CD14-positive monocyte (primary cell): ENCODE measurements at regions not wholly inside any gene's neighbourhood (a gene's known extent, or its start where the extent isn't known, plus 50 kb on each side); places are given as distances from the start of the nearest gene placed in this dataset.

Experiments
- DNase-seq, 3 donors: peaks; one replicate each; pipeline ENCODE4 v3.0.0-alpha.2; 2011 to 2022
- H2AFZ ChIP-seq: 2 replicates; pipeline ENCODE4 v1.6.0; 2012; ENCODE audit warnings: mild to moderate bottlenecking, low read depth, low read length, inconsistent platforms; ENCODE audit not compliant: insufficient read depth, poor library complexity, severe bottlenecking
- H3K27ac ChIP-seq, 2 donors: 1 replicate in 1 of 2; 2 replicates in 1 of 2; pipeline ENCODE4 v1.5.1; 2012 to 2013; ENCODE audit warnings: low read length in 2 of 2, control low read depth in 1 of 2, inconsistent platforms in 1 of 2, low read depth in 1 of 2, mild to moderate bottlenecking in 1 of 2
- H3K27me3 ChIP-seq, 2 donors: one replicate each; pipeline versions ENCODE4 v1.6.0 to v1.6.1; 2011 to 2013; ENCODE audit warnings: low read length in 2 of 2; ENCODE audit not compliant: control insufficient read depth in 2 of 2, insufficient read depth in 2 of 2
- H3K36me3 ChIP-seq, 2 donors: replicated peaks in 1 of 2; 1 replicate in 1 of 2; 2 replicates in 1 of 2; pipeline versions ENCODE4 v1.5.1 to v1.6.1; 2012 to 2013; ENCODE audit warnings: low read length in 2 of 2, control low read depth in 1 of 2, inconsistent platforms in 1 of 2, mild to moderate bottlenecking in 1 of 2; ENCODE audit not compliant: insufficient read depth in 2 of 2, control insufficient read depth in 1 of 2
- H3K4me1 ChIP-seq, 2 donors: 1 replicate in 1 of 2; 2 replicates in 1 of 2; pipeline versions ENCODE4 v1.5.1 to v1.6.1; 2012 to 2013; ENCODE audit warnings: low read length in 2 of 2, control low read depth in 1 of 2, inconsistent platforms in 1 of 2, mild to moderate bottlenecking in 1 of 2, moderate library complexity in 1 of 2; ENCODE audit not compliant: insufficient read depth in 2 of 2, control insufficient read depth in 1 of 2
- H3K4me2 ChIP-seq: replicated peaks from 2 replicates; pipeline ENCODE3; 2012; ENCODE audit warnings: low read length, moderate library complexity, mild to moderate bottlenecking; ENCODE audit not compliant: poor library complexity, severe bottlenecking; ENCODE audit errors: extremely low read depth
- H3K4me3 ChIP-seq, 3 experiments: fragments of 200-600 bp in 1 of 3; sonication (generic) in 1 of 3; replicated peaks in 1 of 3; 1 replicate in 2 of 3; 2 replicates in 1 of 3; pipeline ENCODE4 v1.5.1; 2011 to 2013; ENCODE audit warnings: low read length in 3 of 3, mild to moderate bottlenecking in 3 of 3, control low read depth in 2 of 3, low read depth in 2 of 3, inconsistent platforms in 1 of 3, moderate library complexity in 1 of 3
- H3K79me2 ChIP-seq: 2 replicates; pipeline ENCODE4 v1.6.0; 2012; ENCODE audit warnings: mild to moderate bottlenecking, control low read depth, inconsistent platforms, low read length, moderate library complexity; ENCODE audit not compliant: insufficient read depth
- H3K9ac ChIP-seq: 2 replicates; pipeline ENCODE4 v1.6.0; 2017; ENCODE audit warnings: low read length, mild to moderate bottlenecking; ENCODE audit not compliant: insufficient read depth, poor library complexity, severe bottlenecking
- H3K9me3 ChIP-seq, 2 donors: replicated peaks in 1 of 2; 1 replicate in 1 of 2; 2 replicates in 1 of 2; pipeline versions ENCODE4 v1.5.1 to v1.6.1; 2012 to 2013; ENCODE audit warnings: low read length in 2 of 2, control low read depth in 1 of 2; ENCODE audit not compliant: control insufficient read depth in 1 of 2, insufficient read depth in 1 of 2
- H4K20me1 ChIP-seq: 2 replicates; pipeline ENCODE4 v1.6.0; 2012; ENCODE audit warnings: mild to moderate bottlenecking, low read length, control low read depth, moderate library complexity; ENCODE audit not compliant: insufficient read depth
- H3K27ac Mint-ChIP-seq, 7 donors: one replicate each; pipeline ENCODE4 v1.8.0; 2020; ENCODE audit warnings: mild to moderate bottlenecking in 7 of 7, mixed read lengths in 7 of 7, moderate library complexity in 6 of 7, inconsistent platforms in 2 of 7
- H3K27me3 Mint-ChIP-seq, 3 donors: one replicate each; pipeline ENCODE4 v1.8.0; 2021 to 2022; ENCODE audit warnings: low read depth in 3 of 3, mild to moderate bottlenecking in 3 of 3, mixed read lengths in 3 of 3, moderate library complexity in 3 of 3, inconsistent platforms in 1 of 3
- H3K36me3 Mint-ChIP-seq, 2 donors: one replicate each; pipeline ENCODE4 v1.8.0; 2020; ENCODE audit warnings: mixed read lengths in 2 of 2, inconsistent platforms in 1 of 2, mild to moderate bottlenecking in 1 of 2
- H3K4me1 Mint-ChIP-seq: one replicate; pipeline ENCODE4 v1.8.0; 2020; ENCODE audit warnings: mild to moderate bottlenecking, mixed read lengths
- H3K4me3 Mint-ChIP-seq, 2 donors: one replicate each; pipeline ENCODE4 v1.8.0; 2020; ENCODE audit warnings: mild to moderate bottlenecking in 2 of 2, mixed read lengths in 2 of 2, moderate library complexity in 1 of 2
- H3K9me3 Mint-ChIP-seq, 7 donors: one replicate each; pipeline ENCODE4 v1.8.0; 2020 to 2022; ENCODE audit warnings: mixed read lengths in 7 of 7, mild to moderate bottlenecking in 6 of 7, moderate library complexity in 6 of 7, inconsistent platforms in 2 of 7
- CTCF ChIP-seq: fragments of 200-600 bp; IDR thresholded peaks from one replicate; pipeline ENCODE4 v1.8.0; 2022; ENCODE audit warnings: antibody characterized with exemption, mild to moderate bottlenecking
- WGBS: methylation state at CpG from one replicate; pipeline ENCODE4 v1.1.5; 2013; ENCODE audit warnings: missing lambda C conversion rate; ENCODE audit not compliant: insufficient coverage; 5-methylcytosine and 5-hydroxymethylcytosine counted together
- intact Hi-C, 2 donors: fragments of 100-400 bp; cut with micrococcal nuclease; formaldehyde crosslinking; loops; one replicate each; pipeline versions ENCODE4 v1.15.0 to v1.15.1; 2023

DNA sequence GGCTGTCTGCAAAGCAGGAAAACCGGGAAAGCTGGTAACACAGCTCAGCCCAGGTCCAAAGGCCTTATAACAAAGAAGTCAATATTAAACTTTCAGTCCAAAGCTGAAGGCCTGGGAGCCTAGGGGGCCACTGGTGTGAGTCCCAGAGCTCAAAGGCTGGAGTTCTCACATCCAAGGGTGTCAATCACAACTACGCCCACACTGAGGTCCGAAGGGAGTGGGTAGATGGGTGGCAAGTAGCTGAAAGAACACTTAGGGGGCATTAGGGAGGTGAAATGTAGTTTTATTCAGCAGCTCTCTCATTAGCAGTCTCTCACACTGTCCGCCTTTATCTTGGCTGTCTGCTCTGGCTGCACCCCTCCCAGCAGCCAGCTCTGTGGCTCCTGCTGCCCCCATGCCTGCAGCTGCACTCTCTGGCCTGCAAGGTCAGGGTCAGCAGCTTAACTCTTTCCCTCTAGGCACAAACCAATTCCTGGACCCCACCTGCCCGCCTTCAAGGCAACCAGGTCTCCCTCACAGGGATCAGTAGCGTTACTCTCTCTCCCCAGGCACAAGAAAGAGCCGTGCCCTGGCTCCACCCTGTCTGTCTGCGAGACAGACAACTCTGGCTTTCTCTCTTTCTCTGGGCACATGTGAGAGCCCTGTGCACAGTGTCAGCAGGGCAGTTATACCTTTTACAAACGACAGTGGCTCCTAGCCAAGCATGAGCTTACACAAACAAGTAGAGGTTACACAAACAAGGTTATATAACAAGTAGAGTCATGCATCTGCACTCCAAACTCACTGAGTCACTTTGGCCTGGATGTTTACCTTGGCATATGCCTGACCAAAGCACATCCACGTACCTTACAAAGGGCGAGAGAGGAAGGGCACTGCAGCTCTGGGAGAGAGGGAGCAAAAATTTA lies 249.4 kb upstream of the PCDH20 start:
- intact Hi-C loops, result no loop called here
- H3K27ac Mint-ChIP-seq, result no peak overlapping the region

GRCh38 chr13:61654481-61654880 lies 238.8 kb upstream of the PCDH20 start:
- intact Hi-C loops, result no loop called here
- Mint-ChIP-seq H3K27me3 (peaks cover 0 to 3% (median 0%) of the 10 kb centered on the region in 3 donors), H3K4me1 (no peaks in the 10 kb centered on the region), H3K36me3 (no peaks in the 10 kb centered on the region), H3K9me3 (peaks cover 0 to 3% (median 2%) of the 10 kb centered on the region in 7 donors), H3K27ac (no peak overlapping the region), H3K4me3 (no peak overlapping the region)
- H3K9me3 ChIP-seq, result peaks cover 0 to 3% of the 10 kb centered on the region in 2 donors
- no peak for DNase-seq
- no peak overlapping the region for H3K4me2 ChIP-seq
- H3K36me3 ChIP-seq, result no peaks in the 10 kb centered on the region
- WGBS, result no CpG with 5 or more reads among the region's 2 CpGs
- no peaks in the 10 kb centered on the region for H3K79me2 ChIP-seq
- H3K4me3 ChIP-seq, result no peak overlapping the region
- no peaks in the 10 kb centered on the region for H4K20me1 ChIP-seq
- H3K27me3 ChIP-seq, result no peaks in the 10 kb centered on the region
- H3K4me1 ChIP-seq, result no peaks in the 10 kb centered on the region
- H2AFZ ChIP-seq, result no peak overlapping the region
- no peak overlapping the region for H3K27ac ChIP-seq
- TF ChIP-seq CTCF, result no peak
- H3K9ac ChIP-seq, result no peak overlapping the region

More for the DNA sequence above, 249.4 kb upstream of the PCDH20 start:
- H3K9me3 ChIP-seq, result peaks cover 7 to 16% of the 10 kb centered on the region in 2 donors
- H3K9me3 Mint-ChIP-seq, result peaks cover 0 to 13% (median 7%) of the 10 kb centered on the region in 7 donors
- no peaks in the 10 kb centered on the region for H3K36me3 ChIP-seq
- no peaks in the 10 kb centered on the region for H3K27me3 ChIP-seq
- H3K4me3 ChIP-seq, result no peak overlapping the region
- H3K27ac ChIP-seq, result no peak overlapping the region
- H3K4me2 ChIP-seq, result no peak overlapping the region
- H3K4me3 Mint-ChIP-seq, result no peak overlapping the region
- no peak overlapping the region for H3K9ac ChIP-seq
- H3K4me1 Mint-ChIP-seq, result no peaks in the 10 kb centered on the region
- H3K79me2 ChIP-seq, result no peaks in the 10 kb centered on the region
- no peaks in the 10 kb centered on the region for H3K4me1 ChIP-seq
- H4K20me1 ChIP-seq, result no peaks in the 10 kb centered on the region
- 80% methylated on average over 11 of the region's 11 CpGs for WGBS
- peaks cover 0 to 2% (median 2%) of the 10 kb centered on the region in 3 donors for H3K27me3 Mint-ChIP-seq
- no peak for TF ChIP-seq CTCF
- DNase-seq, result no peak
- no peak overlapping the region for H2AFZ ChIP-seq
- H3K36me3 Mint-ChIP-seq, result no peaks in the 10 kb centered on the region
